NCI-H1417 (cell line): ENCODE measurements at regions not wholly inside any gene's neighbourhood (a gene's known extent, or its start where the extent isn't known, plus 50 kb on each side); places are given as distances from the start of the nearest gene placed in this dataset.

Experiments
- DNase-seq, 3 experiments: peaks; one replicate each; lab custom pipeline; 2025; lab: John Stamatoyannopoulos, UW

DNA sequence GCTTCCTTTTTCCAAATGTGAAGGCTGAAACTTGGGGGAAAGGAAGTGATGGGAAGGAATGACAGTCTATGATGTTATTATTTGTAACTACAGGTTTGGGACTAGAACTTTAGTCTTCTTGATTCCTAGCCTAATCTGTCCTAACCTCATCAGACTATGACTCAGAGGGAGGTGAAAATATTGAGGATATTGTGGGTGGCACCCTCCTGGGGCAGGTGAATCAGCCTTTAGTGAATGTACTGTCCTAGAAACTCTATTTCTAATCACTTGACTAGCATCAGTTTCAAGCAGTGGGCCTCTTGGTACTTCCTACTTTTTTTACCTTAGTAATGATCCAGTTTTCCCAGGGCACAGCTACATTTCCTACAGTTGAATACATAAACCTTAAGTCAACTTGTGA, 829.0 kb upstream of the API5 start:
- no peak for DNase-seq

DNA sequence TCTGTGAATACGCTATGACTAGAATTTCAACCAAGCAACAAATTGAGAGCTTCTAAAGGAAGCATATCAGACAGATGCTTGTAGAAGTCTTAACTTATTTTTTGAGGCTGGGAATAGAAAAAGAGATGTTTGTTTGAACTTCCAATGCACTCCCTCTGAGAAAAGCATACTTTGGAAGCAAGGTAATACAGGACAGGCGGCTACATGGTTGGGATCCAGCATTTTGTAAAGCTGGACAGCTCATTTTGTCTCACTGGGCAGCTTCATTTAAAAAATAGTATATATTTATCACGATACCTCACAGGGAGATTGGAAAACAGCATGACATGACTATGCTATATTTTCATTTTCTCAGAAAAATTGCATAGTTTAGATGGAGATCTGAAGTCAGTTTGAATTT, 821.3 kb upstream of the API5 start:
- DNase-seq, result no peak

GRCh38 chr11:42494459-42494858, 817.3 kb upstream of the API5 start:
- no peak for DNase-seq

DNA sequence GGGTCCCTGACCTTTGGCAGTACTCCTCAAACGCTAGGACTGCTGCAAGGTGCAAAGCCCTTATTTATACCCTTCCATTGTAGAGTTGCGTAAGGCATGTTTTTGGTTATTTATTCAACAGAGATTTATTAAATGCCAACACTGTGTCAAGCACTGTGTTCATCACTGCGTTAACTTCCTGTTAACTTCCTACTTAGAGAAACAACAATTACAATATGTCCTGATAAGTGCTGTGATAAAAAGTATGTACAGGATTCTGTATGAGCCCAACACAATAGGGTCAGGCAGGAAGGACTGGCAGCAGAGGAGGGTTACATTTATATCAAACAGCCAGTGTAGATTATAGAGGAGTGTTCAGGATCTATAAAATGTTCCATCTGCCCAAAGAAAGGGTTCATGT, 812.8 kb upstream of the API5 start:
- no peak for DNase-seq

DNA sequence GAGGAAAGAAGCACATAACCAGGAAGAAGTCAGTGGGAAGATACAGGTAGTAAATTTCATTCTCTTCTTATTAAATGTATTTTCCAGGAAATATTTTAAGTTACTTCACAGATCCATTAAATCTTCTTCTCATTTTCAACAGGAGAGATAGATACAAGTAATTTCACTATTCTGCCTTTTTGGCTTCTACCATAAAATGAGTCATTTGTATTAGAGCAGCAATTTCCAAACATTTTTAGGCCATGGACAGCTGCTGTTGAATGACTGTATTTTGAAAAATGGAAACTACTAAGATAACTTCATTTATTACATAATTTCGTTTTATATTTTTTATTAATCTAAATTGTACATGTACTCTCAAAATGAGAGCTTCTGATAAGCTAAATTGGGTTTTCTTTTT, 809.6 kb upstream of the API5 start:
- DNase-seq, result no peak

GRCh38 chr11:42521994-42522393, 789.8 kb upstream of the API5 start:
- DNase-seq, result no peak

GRCh38 chr11:42524534-42525227, 787.1 kb upstream of the API5 start:
- DNase-seq, result peak; percentile 41 to 93 (median 72)

DNA sequence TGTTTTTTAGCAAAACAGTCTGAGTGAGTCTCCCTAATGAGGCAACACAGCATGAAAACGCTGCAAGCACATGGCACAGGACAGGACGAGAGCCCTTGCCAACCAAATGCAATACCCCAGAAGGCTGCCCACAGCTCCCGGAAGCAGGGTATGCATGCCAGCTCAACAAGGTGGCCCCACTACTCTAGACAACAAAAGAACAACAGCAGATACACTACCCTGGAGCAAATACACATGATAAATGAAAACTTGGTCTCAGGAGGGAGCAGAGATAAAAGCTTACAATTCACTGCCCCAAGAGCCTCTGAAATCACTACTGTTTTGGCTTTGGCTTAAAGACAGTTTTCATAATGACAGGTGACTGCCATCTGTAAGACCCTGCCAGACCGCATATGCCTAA, 785.4 kb upstream of the API5 start:
- DNase-seq, result peak in 1 of 3 experiments; percentile 9

GRCh38 chr11:42528471-42528870, 783.3 kb upstream of the API5 start:
- no peak for DNase-seq

GRCh38 chr11:42528911-42529310, 782.9 kb upstream of the API5 start:
- DNase-seq, result no peak

DNA sequence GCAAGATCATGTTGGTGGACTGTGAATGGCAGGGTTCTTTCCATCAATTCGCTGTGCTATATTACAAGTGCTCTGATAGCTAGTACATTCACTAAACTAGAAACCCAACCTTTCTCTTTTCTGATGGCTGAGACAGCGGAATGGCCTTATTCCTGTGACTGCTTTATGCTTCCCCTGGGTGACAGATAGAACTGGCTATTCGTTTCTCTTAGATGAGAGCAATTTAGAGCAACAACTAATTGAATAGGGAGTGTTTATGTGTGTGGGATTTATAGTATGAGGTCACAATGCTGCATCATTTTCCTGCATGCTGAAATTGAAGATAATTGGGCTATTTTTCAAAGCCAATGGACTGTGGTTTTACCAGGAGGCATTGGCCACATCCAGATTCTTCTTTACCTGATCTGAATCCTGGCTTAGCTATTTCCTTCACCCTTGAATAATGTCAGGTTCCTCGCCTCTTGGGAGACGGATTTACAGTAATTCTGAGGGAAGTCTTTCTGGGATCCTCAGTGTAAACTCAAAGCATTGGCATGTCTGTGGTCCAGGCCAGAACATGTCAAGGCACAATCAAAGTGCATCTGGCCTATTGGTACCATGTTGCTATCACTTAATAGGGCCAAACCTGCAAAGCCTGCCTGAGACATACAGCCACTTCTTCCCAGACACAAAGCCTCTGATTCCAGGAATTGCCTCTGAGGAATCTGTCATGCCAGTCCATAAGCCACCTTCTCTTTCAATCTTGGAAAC, 775.0 kb upstream of the API5 start:
- DNase-seq, result no peak

GRCh38 chr11:42542336-42542735, 769.5 kb upstream of the API5 start:
- no peak for DNase-seq

- no peak for DNase-seq
These were observed 767.9 kb upstream of the API5 start for GRCh38 chr11:42543844-42544419.

- no peak for DNase-seq
These were observed 767.1 kb upstream of the API5 start for GRCh38 chr11:42544726-42545125.

DNA sequence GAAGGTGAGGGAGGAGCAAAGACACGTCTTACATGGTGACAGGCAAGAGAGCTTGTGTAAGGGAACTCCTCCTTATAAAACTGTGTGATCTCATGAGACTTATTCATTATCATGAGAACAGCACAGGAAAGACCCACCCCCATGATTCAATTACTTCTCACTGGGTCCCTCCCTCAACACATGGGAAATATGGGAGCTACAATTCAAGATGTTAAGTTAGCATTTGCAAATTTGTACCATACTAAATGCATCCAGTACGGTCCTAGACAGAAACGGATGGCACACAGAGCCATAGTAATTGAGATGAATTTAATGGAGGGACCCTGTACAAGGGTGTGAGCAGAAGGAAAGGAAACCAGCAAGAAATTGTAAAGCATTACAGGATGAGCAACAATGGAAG, 765.8 kb upstream of the API5 start:
- DNase-seq, result no peak

DNA sequence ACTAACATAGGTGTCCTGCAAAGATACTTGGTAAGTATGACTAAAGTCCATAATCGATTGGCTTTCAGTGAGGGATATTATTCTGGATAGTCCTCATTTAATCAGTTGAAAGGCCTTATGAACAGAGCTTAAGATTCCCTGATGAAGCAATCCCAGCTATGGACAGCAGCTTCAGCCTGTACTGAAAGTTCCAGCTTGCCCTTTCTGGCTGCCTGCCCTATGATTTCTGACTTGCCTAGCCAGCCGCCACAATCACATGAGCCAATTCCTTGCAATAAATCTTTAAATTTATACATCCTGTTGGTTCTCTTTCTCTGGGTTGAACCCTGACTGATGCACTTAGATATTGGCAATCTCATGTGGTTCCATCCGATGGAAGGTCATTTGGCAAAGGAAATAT, 759.0 kb upstream of the API5 start:
- no peak for DNase-seq

DNA sequence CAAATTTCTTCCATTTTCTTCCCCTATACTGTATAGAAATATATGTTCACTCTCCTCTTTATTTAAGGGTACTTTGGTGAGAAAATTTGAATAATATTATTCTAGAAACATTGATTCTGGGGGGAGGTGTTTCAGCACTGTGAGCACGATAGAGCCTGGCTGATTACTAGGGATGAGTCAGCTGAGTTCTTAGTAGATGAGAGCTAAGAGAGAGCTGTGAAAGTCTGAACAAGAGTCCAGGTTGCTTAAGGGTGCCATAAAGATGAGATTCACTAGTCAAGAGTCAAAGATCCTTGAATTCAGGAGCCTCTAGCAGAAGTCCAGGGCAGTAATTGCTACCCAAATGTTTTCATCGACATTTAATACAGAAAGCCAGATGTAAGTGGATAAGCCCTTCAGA, 756.6 kb upstream of the API5 start:
- no peak for DNase-seq

- DNase-seq, result no peak
These were observed 740.5 kb upstream of the API5 start for GRCh38 chr11:42571131-42571877.

DNA sequence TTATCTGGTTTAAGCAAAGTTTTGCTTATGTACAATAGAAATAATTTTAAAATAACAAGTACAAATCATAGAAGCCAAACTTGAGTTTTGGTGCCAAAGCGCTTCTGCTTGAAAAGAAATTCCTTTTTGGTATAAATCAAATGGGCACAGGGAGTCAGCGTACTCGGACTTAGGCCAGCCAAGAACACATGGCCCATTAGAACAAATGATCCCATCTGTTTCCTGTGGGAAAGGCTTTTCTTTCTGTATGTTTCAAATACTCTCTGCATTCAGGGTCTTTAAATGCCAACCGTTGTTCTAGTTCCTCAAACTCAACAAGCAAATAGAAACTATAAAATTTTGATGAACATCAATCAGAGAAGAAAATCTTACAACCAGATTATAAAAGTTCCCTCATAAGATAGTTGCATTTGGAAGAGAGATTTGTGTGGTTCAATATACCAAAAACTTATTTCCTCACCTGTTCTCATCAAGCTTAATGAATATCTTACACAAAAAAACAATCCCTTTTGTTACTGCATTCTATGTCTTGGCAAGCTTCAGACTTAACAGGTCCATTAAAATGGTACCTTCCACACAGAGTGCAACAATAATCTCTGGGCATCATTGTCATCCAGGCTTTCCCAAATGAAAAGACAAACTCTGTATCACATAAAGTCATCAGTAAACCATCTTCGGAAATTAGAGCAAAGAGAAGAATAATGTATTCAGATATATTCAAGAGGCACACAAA, 739.8 kb upstream of the API5 start:
- DNase-seq, result no peak

DNA sequence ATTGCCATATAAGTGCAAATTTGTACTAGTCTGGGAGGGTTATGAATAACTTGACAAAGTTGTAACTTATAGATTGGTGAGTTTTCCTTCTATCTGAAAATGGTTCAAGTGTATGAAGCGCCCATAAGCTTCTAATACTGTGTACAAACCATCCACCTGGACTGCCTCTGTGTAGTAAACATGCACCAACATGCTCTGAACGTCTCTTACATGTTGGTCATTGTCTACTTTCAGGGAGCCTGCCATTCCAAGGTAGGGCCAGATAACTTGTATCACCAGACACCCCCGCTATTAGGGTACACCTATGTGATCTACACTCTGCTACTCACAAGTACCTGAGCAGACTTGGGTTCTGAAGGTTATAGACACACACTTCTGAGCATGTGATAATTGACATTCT, 735.5 kb upstream of the API5 start:
- no peak for DNase-seq

- DNase-seq, result no peak
These were observed 722.5 kb upstream of the API5 start for GRCh38 chr11:42589286-42589685.

- no peak for DNase-seq
These were observed 720.0 kb upstream of the API5 start for GRCh38 chr11:42591841-42592240.
